ENCODE measurements at regions not wholly inside any gene's neighbourhood (a gene's known extent, or its start where the extent isn't known, plus 50 kb on each side); places are given as distances from the start of the nearest gene placed in this dataset.

DNA sequence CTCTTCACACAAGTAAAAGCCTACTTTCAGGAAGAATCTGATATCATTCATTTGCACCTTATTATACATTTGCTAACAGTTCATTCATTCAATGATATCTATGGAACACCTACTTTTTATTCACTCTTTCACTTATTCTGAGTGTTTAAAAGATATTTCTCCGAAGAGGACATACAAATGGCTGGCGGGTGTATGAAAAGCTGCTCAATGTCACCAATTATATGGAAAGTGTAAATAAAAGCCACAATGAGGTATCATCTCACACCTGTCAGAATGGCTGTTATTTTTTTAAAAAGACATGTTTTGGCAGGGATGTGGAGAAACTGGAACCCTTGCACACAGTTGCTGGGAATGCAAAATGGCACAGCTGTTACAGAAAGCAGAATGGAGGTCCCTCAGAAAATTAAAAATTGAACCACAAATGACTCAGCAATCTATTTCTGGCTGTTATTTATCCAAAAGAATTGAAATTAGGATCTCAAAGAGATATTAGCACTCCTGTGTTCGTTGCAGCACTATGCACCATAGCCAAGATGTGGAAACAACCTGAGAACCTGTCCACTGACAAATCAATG, 127.6 kb upstream of the IRS2 start (continued):
- no peak for TF ChIP-seq HES2 (IDR thresholded peaks at IDR 0.05)
- TF ChIP-seq PHF8 (IDR thresholded peaks at IDR 0.05; ENCODE audit: borderline replicate concordance, low read depth), result no peak
- TF ChIP-seq JUNB (IDR thresholded peaks at IDR 0.05), result no peak
- TF ChIP-seq NFE2L2 (conservative IDR thresholded peaks at IDR 0.05; ENCODE audit: low read length), result no peak

DNA sequence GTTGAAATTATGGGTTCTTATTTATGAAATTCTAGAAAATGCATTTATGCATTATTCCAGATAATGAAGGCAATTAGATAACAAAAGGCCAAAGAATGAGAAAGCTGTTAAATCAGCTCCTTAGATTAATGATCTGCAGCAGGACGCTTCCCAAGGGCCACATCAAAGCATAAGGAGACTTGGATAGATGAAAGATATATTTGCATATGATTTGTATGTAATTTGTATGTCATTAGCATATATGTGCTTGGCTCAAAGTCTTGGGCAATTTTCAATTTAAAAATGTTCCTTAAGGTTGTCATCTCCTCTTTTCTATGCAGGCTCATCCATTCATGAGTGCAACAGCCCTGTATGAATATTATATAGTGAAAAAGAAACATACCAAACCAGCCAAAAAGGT, 126.8 kb upstream of the IRS2 start:
- Histone ChIP-seq H3K9me3 (no peaks in the 10 kb centered on the region), H3K27ac (no peak overlapping the region), H3K4me2 (no peak overlapping the region), H3K4me1 (no peaks in the 10 kb centered on the region), H3K4me3 (no peak overlapping the region)
- ChIA-PET CTCF (no interaction called here), POLR2A (no interaction called here)
- TF ChIP-seq ZFP36 (IDR thresholded peaks at IDR 0.05; ENCODE audit: borderline replicate concordance, partially characterized antibody), result no peak
- TF ChIP-seq JUN (IDR thresholded peaks at IDR 0.05), result no peak
- no peak for TF ChIP-seq TP53 (CRISPR knock-in tag; IDR thresholded peaks at IDR 0.05)
- TF ChIP-seq JUNB (IDR thresholded peaks at IDR 0.05), result no peak
- FAIRE-seq (no peak), ATAC-seq (no peak), DNase-seq (ENCODE audit: low read depth in 1 of 2, low spot score in 1 of 2) (no peak)
- 38% methylated on average over 1 of the region's 1 CpG for WGBS (ENCODE audit: missing lambda C conversion rate)

DNA sequence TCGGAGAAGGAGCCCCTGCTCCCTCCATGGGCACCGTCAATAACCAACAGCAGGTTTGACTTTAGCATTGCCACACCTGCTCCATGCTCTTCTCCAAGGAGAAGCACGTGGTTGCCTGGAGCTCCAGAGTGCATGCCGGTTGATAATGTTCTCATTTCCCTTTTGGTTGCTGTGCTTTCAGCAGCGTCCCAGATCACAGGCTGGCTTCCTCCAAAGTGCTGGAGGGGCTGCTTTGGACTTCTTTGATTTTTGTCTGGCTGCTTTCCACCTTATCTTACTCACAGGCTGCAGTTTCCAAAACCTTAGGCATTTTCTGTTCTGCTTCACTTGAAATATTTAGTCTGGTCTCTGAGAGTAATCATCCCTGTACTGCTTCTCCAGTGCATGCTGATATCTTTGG, 123.8 kb upstream of the IRS2 start:
- H3K9me3 ChIP-seq, result no peaks in the 10 kb centered on the region
- ChIA-PET CTCF (no interaction called here), POLR2A (no interaction called here)
- no peak for FAIRE-seq
- no peak for DNase-seq (ENCODE audit: low read depth in 1 of 2, low spot score in 1 of 2)
- no peak overlapping the region for H3K27ac ChIP-seq
- H3K4me3 ChIP-seq, result no peak overlapping the region
- TF ChIP-seq RARB (CRISPR knock-in tag; IDR thresholded peaks at IDR 0.05) (no peak), JUNB (IDR thresholded peaks at IDR 0.05) (no peak), RCOR1 (IDR thresholded peaks at IDR 0.05; ENCODE audit: low read depth, low read length) (no peak), PHF8 (IDR thresholded peaks at IDR 0.05; ENCODE audit: borderline replicate concordance, low read depth) (no peak), ZC3H11A (IDR thresholded peaks at IDR 0.05) (no peak), HDAC2 (IDR thresholded peaks at IDR 0.05) (no peak), NFE2L2 (conservative IDR thresholded peaks at IDR 0.05; ENCODE audit: low read length) (no peak), MAZ (IDR thresholded peaks at IDR 0.05; ENCODE audit: borderline replicate concordance, low read depth, low read length) (no peak), PBX3 (IDR thresholded peaks at IDR 0.05) (no peak), NR3C1 (IDR thresholded peaks at IDR 0.05) (no peak), RAD21 (conservative IDR thresholded peaks at IDR 0.05 in 1 of 2, IDR thresholded peaks at IDR 0.05 in 1 of 2) (no peak)
- no peak overlapping the region for H3K4me2 ChIP-seq
- H3K4me1 ChIP-seq, result no peaks in the 10 kb centered on the region
- WGBS (ENCODE audit: missing lambda C conversion rate), result 63% methylated on average over 5 of the region's 5 CpGs
- no peak for ATAC-seq

DNA sequence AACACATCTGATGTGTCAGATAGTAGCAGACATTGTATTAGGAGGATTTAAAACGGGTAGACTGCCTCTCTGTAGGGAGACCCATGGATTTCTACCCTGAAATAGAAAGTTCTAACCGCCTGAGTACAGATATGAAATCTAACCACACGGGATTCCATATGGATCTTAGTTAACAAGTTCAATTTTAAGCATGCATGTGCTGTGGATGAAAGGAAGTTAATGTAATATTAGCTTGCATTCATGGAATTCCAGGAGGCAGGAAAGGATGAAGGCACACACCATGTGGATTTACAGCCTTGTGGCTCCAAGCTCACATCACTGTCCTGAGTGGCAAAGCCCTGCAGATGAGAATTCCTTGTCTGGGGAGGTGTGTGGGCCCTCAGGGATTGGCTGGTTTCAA, 120.6 kb upstream of the IRS2 start:
- no peak for FAIRE-seq
- Histone ChIP-seq H3K9me3 (no peaks in the 10 kb centered on the region), H3K4me1 (no peaks in the 10 kb centered on the region), H3K4me3 (no peak overlapping the region), H3K27ac (no peak overlapping the region), H3K4me2 (no peak overlapping the region)
- ChIA-PET CTCF (no interaction called here), POLR2A (no interaction called here)
- ATAC-seq, result no peak
- 31% methylated on average over 3 of the region's 3 CpGs for WGBS (ENCODE audit: missing lambda C conversion rate)
- DNase-seq (ENCODE audit: low read depth in 1 of 2, low spot score in 1 of 2), result no peak
- TF ChIP-seq HEYL (CRISPR knock-in tag; IDR thresholded peaks at IDR 0.05) (no peak), MAX (IDR thresholded peaks at IDR 0.05) (no peak), USF2 (IDR thresholded peaks at IDR 0.05) (no peak), BHLHE40 (IDR thresholded peaks at IDR 0.05; ENCODE audit: low read depth, low read length) (no peak), EP300 (IDR thresholded peaks at IDR 0.05) (no peak), EHF (CRISPR knock-in tag; IDR thresholded peaks at IDR 0.05) (no peak), HDAC2 (IDR thresholded peaks at IDR 0.05) (no peak), JUN (IDR thresholded peaks at IDR 0.05) (no peak), HOXB5 (CRISPR knock-in tag; IDR thresholded peaks at IDR 0.05) (no peak), RAD21 (conservative IDR thresholded peaks at IDR 0.05 in 1 of 2, IDR thresholded peaks at IDR 0.05 in 1 of 2) (no peak), CEBPB (IDR thresholded peaks at IDR 0.05) (no peak), FOSL2 (IDR thresholded peaks at IDR 0.05) (no peak), FOSL2 (CRISPR knock-in tag; IDR thresholded peaks at IDR 0.05) (no peak), TP53 (CRISPR knock-in tag; IDR thresholded peaks at IDR 0.05) (no peak), NFE2L2 (conservative IDR thresholded peaks at IDR 0.05; ENCODE audit: low read length) (no peak), SMC3 (IDR thresholded peaks at IDR 0.05) (no peak), HES2 (IDR thresholded peaks at IDR 0.05) (no peak), ZFP36 (IDR thresholded peaks at IDR 0.05; ENCODE audit: borderline replicate concordance, partially characterized antibody) (no peak)
- TF ChIP-seq, protein P1, sequence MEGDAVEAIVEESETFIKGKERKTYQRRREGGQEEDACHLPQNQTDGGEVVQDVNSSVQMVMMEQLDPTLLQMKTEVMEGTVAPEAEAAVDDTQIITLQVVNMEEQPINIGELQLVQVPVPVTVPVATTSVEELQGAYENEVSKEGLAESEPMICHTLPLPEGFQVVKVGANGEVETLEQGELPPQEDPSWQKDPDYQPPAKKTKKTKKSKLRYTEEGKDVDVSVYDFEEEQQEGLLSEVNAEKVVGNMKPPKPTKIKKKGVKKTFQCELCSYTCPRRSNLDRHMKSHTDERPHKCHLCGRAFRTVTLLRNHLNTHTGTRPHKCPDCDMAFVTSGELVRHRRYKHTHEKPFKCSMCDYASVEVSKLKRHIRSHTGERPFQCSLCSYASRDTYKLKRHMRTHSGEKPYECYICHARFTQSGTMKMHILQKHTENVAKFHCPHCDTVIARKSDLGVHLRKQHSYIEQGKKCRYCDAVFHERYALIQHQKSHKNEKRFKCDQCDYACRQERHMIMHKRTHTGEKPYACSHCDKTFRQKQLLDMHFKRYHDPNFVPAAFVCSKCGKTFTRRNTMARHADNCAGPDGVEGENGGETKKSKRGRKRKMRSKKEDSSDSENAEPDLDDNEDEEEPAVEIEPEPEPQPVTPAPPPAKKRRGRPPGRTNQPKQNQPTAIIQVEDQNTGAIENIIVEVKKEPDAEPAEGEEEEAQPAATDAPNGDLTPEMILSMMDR (IDR thresholded peaks at IDR 0.05), result no peak

Data from A549 (cell line).